ENCODE measurements at regions not wholly inside any gene's neighbourhood (a gene's known extent, or its start where the extent isn't known, plus 50 kb on each side); places are given as distances from the start of the nearest gene placed in this dataset.

DNA sequence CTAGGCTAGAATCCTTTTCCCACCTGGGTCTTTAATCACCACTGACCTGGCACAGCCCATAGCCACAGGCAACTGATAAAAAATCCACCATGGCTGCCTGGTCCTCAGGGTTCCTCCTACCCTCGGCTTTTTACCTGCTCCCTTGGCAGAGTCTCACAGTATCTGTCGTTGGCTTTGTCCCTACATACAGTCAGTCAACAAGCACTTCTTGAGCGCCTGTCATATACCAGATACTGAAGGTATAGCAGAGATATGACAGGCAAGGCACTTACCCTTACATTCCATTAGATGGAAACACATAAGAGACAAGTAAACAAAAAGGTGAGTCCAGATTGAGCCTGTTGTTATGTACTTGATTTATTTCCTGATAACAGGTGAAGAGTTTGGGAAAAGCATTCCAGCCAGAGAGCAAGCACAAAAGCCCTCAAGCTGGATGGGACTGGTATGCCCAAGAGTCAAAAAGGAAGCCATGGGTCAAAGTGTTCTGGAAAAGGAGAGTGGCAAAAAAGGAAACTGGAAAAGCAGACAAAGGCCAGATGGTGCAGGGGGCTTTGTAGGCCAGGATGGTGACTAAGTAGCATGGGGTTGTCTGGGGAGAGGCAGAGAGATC is 247.0 kb downstream of the CHD9NB start:
- no peaks in the 10 kb centered on the region for H3F3A ChIP-seq (ENCODE audit: insufficient read depth, low read length)
- no peak overlapping the region for H3K4me3 ChIP-seq (ENCODE audit: low read length)
- no peaks in the 10 kb centered on the region for H3K9me3 ChIP-seq (replicated peaks; ENCODE audit: insufficient read depth, low read length)
- H3K4me2 ChIP-seq (ENCODE audit: low read depth, low read length): no peak overlapping the region
- no peaks in the 10 kb centered on the region for H3K27me3 ChIP-seq (replicated peaks; ENCODE audit: insufficient read depth, low read length)
- no peak overlapping the region for H2AFZ ChIP-seq (ENCODE audit: low read length)
- no peaks in the 10 kb centered on the region for H3K9me2 ChIP-seq (replicated peaks; ENCODE audit: insufficient read depth, low read length)
- H4K20me1 ChIP-seq (ENCODE audit: insufficient read depth, low read length): no peaks in the 10 kb centered on the region
- no peak overlapping the region for H3K9ac ChIP-seq (ENCODE audit: low read length)
- no peak overlapping the region for H3K27ac ChIP-seq (ENCODE audit: low read length)
- H3K4me1 ChIP-seq (ENCODE audit: low read length): no peaks in the 10 kb centered on the region
- TF ChIP-seq, protein P1, sequence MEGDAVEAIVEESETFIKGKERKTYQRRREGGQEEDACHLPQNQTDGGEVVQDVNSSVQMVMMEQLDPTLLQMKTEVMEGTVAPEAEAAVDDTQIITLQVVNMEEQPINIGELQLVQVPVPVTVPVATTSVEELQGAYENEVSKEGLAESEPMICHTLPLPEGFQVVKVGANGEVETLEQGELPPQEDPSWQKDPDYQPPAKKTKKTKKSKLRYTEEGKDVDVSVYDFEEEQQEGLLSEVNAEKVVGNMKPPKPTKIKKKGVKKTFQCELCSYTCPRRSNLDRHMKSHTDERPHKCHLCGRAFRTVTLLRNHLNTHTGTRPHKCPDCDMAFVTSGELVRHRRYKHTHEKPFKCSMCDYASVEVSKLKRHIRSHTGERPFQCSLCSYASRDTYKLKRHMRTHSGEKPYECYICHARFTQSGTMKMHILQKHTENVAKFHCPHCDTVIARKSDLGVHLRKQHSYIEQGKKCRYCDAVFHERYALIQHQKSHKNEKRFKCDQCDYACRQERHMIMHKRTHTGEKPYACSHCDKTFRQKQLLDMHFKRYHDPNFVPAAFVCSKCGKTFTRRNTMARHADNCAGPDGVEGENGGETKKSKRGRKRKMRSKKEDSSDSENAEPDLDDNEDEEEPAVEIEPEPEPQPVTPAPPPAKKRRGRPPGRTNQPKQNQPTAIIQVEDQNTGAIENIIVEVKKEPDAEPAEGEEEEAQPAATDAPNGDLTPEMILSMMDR (IDR thresholded peaks at IDR 0.05; ENCODE audit: low read length): no peak
- TF ChIP-seq EZH2phosphoT487 (IDR thresholded peaks at IDR 0.05; ENCODE audit: low read length): no peak
- TF ChIP-seq EZH2 (optimal IDR thresholded peaks at IDR 0.05; ENCODE audit: low read depth, low read length): no peak
- H3K79me2 ChIP-seq (ENCODE audit: low read length): no peaks in the 10 kb centered on the region
- H3K36me3 ChIP-seq (replicated peaks; ENCODE audit: insufficient read depth, low read length): no peaks in the 10 kb centered on the region
- DNase-seq: no peak

DNA sequence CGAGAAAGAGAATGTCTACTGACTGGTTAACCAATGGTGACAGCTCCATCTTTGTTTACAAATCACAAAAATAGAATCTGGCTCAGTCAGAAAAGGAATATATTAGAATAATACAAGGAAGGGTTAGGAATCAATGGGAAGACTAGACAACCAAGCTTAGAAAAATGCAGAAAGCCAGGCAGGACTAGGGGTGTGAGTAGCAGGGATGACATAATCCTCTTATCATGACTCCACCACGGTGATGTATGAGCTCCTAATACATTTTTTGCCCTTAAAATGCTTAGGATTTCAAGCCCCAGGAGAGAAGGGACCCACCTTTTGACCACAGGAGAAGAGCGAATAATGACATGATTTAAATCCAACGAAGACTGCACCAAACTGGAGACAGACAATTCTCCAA is 252.3 kb downstream of the CHD9NB start:
- no peaks in the 10 kb centered on the region for H3K27me3 ChIP-seq (replicated peaks; ENCODE audit: insufficient read depth, low read length)
- no peaks in the 10 kb centered on the region for H3K36me3 ChIP-seq (replicated peaks; ENCODE audit: insufficient read depth, low read length)
- no peaks in the 10 kb centered on the region for H3K79me2 ChIP-seq (ENCODE audit: low read length)
- no peak overlapping the region for H3K4me2 ChIP-seq (ENCODE audit: low read depth, low read length)
- no peaks in the 10 kb centered on the region for H3K4me1 ChIP-seq (ENCODE audit: low read length)
- no peaks in the 10 kb centered on the region for H4K20me1 ChIP-seq (ENCODE audit: insufficient read depth, low read length)
- H3K9me2 ChIP-seq (replicated peaks; ENCODE audit: insufficient read depth, low read length): no peaks in the 10 kb centered on the region
- DNase-seq: no peak
- no peak overlapping the region for H2AFZ ChIP-seq (ENCODE audit: low read length)
- no peaks in the 10 kb centered on the region for H3F3A ChIP-seq (ENCODE audit: insufficient read depth, low read length)
- no peak overlapping the region for H3K27ac ChIP-seq (ENCODE audit: low read length)
- TF ChIP-seq EZH2 (optimal IDR thresholded peaks at IDR 0.05; ENCODE audit: low read depth, low read length): no peak
- TF ChIP-seq, protein P1 (IDR thresholded peaks at IDR 0.05; ENCODE audit: low read length): no peak
- TF ChIP-seq EZH2phosphoT487 (IDR thresholded peaks at IDR 0.05; ENCODE audit: low read length): no peak
- H3K9me3 ChIP-seq (replicated peaks; ENCODE audit: insufficient read depth, low read length): no peaks in the 10 kb centered on the region; the same call in 1 of the 2 replicates
- no peak overlapping the region for H3K9ac ChIP-seq (ENCODE audit: low read length)
- no peak overlapping the region for H3K4me3 ChIP-seq (ENCODE audit: low read length)

DNA sequence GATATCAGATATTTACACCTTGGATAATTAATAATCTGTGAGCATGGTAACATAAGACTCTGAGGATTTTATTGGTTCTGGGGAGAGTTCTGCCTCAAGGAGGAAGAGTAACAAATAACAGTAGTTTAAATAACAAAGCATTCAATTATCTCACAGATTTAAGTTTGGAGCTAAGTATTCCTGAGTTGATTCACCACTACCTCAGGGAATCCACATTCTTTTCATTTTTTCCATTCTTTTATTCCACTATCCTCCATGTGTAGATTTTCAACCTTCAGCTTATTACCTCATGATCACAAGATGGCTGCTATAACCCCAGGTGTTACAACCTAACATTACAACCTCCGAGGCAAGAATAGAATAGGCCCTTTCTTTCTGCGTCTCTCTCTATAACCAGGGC is 252.2 kb upstream of the TOX3 start:
- H3K4me3 ChIP-seq (ENCODE audit: low read length): no peak overlapping the region
- H3K79me2 ChIP-seq (ENCODE audit: low read length): no peaks in the 10 kb centered on the region
- H3K9me3 ChIP-seq (replicated peaks; ENCODE audit: insufficient read depth, low read length): no peaks in the 10 kb centered on the region; the same call in 1 of the 2 replicates
- no peaks in the 10 kb centered on the region for H3K4me1 ChIP-seq (ENCODE audit: low read length)
- H3F3A ChIP-seq (ENCODE audit: insufficient read depth, low read length): no peaks in the 10 kb centered on the region
- H2AFZ ChIP-seq (ENCODE audit: low read length): no peak overlapping the region
- H3K27ac ChIP-seq (ENCODE audit: low read length): no peak overlapping the region
- H3K4me2 ChIP-seq (ENCODE audit: low read depth, low read length): no peak overlapping the region
- no peaks in the 10 kb centered on the region for H3K9me2 ChIP-seq (replicated peaks; ENCODE audit: insufficient read depth, low read length)
- TF ChIP-seq EZH2phosphoT487 (IDR thresholded peaks at IDR 0.05; ENCODE audit: low read length) (no peak), EZH2 (optimal IDR thresholded peaks at IDR 0.05; ENCODE audit: low read depth, low read length) (no peak)
- TF ChIP-seq, protein P1 (IDR thresholded peaks at IDR 0.05; ENCODE audit: low read length): no peak
- no peaks in the 10 kb centered on the region for H3K36me3 ChIP-seq (replicated peaks; ENCODE audit: insufficient read depth, low read length)
- DNase-seq: no peak
- H3K27me3 ChIP-seq (replicated peaks; ENCODE audit: insufficient read depth, low read length): no peaks in the 10 kb centered on the region
- H4K20me1 ChIP-seq (ENCODE audit: insufficient read depth, low read length): no peaks in the 10 kb centered on the region
- no peak overlapping the region for H3K9ac ChIP-seq (ENCODE audit: low read length)
